ENCODE measurements at regions not wholly inside any gene's neighbourhood (a gene's known extent, or its start where the extent isn't known, plus 50 kb on each side); places are given as distances from the start of the nearest gene placed in this dataset.

DNA sequence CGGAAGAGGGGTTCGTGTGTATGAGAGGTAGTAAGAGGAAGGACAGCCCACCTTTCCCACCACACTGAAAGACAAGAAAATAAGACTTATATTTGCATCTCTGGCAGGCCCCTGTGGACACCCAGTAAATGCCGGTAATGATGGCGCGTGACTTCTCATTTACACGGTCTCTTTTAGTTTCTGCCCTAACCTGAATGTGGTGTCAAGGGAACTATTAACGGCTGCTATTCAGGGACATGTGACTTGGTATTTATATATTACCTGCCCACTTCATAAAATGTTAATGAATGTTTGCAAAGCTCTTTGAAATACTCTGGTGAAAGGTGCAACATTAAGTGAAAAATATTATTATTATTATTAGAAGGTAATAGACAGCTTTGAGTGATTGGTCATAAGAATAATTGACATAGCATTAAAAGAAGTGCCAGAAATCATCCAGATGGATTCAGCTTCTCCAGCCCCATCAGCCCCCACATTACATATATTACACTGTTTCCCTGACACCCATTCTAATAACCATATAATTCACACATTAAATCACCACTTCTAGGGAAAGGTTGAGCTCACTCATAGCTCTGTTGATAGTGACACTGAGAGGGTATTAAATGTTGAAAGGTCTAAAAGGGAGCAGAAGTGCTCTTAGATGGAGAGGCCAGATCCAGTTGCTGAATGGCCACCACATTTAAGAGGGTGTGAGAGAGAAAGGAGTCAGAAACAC is 83.0 kb upstream of the BEND4 start:
- Histone ChIP-seq H3K9me3 (ENCODE audit: low read depth, low read length) (no peaks in the 10 kb centered on the region), H3K27me3 (ENCODE audit: insufficient read depth, low read length) (no peaks in the 10 kb centered on the region), H3K4me2 (ENCODE audit: insufficient read depth, low read length) (no peak overlapping the region), H3K36me3 (ENCODE audit: insufficient read depth, low read length) (no peaks in the 10 kb centered on the region), H3K79me2 (ENCODE audit: insufficient read depth, low read length) (no peaks in the 10 kb centered on the region), H3K27ac (ENCODE audit: low read depth, low read length) (no peak overlapping the region), H2AFZ (ENCODE audit: low read length) (no peak overlapping the region), H3K4me3 (ENCODE audit: insufficient read depth, low read length) (no peak overlapping the region), H3K4me1 (ENCODE audit: insufficient read depth, low read length) (no peaks in the 10 kb centered on the region), H4K20me1 (ENCODE audit: insufficient read depth, low read length) (no peaks in the 10 kb centered on the region)
- DNase-seq (ENCODE audit: insufficient read length, low spot score, missing footprints): no peak
- TF ChIP-seq, protein P1, sequence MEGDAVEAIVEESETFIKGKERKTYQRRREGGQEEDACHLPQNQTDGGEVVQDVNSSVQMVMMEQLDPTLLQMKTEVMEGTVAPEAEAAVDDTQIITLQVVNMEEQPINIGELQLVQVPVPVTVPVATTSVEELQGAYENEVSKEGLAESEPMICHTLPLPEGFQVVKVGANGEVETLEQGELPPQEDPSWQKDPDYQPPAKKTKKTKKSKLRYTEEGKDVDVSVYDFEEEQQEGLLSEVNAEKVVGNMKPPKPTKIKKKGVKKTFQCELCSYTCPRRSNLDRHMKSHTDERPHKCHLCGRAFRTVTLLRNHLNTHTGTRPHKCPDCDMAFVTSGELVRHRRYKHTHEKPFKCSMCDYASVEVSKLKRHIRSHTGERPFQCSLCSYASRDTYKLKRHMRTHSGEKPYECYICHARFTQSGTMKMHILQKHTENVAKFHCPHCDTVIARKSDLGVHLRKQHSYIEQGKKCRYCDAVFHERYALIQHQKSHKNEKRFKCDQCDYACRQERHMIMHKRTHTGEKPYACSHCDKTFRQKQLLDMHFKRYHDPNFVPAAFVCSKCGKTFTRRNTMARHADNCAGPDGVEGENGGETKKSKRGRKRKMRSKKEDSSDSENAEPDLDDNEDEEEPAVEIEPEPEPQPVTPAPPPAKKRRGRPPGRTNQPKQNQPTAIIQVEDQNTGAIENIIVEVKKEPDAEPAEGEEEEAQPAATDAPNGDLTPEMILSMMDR (IDR thresholded peaks at IDR 0.05; ENCODE audit: extremely low read depth, low read depth, low read length): no peak

DNA sequence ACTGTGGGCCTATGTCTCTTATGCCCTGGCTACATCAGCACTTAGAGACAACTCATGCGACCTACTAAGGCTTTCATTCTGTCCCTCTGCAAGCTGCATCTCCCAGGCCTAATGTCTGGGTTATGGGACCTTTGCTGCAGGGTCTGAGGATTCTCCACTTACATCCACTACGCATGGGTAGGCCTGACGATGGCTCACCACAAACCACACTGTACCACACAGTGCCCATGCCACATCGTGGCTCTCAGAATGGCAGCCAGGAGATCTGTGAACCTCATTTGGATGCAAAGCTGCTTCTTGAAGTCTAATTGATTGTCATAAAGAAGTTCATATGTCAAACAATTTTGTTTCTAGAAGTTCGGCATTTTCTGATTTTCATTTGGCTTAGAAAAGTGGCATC is 84.6 kb upstream of the BEND4 start:
- TF ChIP-seq, protein P1 (IDR thresholded peaks at IDR 0.05; ENCODE audit: extremely low read depth, low read depth, low read length): no peak
- H3K27ac ChIP-seq (ENCODE audit: low read depth, low read length): no peak overlapping the region
- H3K27me3 ChIP-seq (ENCODE audit: insufficient read depth, low read length): no peaks in the 10 kb centered on the region
- H3K4me3 ChIP-seq (ENCODE audit: insufficient read depth, low read length): no peak overlapping the region
- H3K4me2 ChIP-seq (ENCODE audit: insufficient read depth, low read length): no peak overlapping the region
- no peaks in the 10 kb centered on the region for H4K20me1 ChIP-seq (ENCODE audit: insufficient read depth, low read length)
- no peak for DNase-seq (ENCODE audit: insufficient read length, low spot score, missing footprints)
- no peaks in the 10 kb centered on the region for H3K79me2 ChIP-seq (ENCODE audit: insufficient read depth, low read length)
- no peaks in the 10 kb centered on the region for H3K4me1 ChIP-seq (ENCODE audit: insufficient read depth, low read length)
- H3K36me3 ChIP-seq (ENCODE audit: insufficient read depth, low read length): no peaks in the 10 kb centered on the region
- no peak overlapping the region for H2AFZ ChIP-seq (ENCODE audit: low read length)
- no peaks in the 10 kb centered on the region for H3K9me3 ChIP-seq (ENCODE audit: low read depth, low read length)

DNA sequence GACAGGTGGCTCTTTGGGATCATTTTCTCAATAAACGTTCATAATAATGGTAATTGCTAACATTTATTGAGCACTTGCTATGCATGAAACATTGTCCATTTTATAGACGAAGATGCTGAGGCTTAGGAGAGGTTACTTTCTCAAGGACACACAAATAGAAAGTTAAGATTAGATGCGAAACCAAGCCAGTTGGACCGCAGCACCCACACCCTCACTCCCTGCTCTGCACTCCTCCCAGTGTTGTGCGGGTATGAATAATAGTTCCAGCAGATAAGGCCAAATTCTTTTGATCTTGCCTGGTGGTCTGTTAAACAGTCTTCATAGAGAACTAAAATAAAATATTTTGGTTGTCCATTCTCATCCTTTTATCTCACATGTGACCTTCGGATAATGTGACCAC is 85.0 kb upstream of the BEND4 start:
- TF ChIP-seq, protein P1 (IDR thresholded peaks at IDR 0.05; ENCODE audit: extremely low read depth, low read depth, low read length): no peak

DNA sequence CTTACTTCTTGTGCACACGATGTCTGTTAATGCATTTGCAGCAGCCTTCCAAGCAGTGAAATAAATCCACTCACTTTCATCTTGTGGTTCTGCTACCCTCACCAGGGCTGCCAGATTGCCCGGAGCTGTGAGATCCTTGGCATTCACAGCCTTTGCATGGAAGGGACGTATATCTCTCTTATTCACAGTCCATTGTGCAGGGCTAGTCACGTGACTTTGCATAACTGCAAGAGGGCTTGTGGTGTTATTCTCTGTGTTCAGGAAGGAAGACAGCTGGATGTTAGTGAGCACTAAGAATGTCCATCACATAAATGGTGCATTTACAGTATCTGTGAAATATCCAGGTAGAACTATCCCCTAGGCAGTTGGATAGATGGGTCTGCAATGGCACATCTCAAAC is 96.5 kb upstream of the BEND4 start:
- no peak overlapping the region for H3K27ac ChIP-seq (ENCODE audit: low read depth, low read length)
- H3K4me2 ChIP-seq (ENCODE audit: insufficient read depth, low read length): no peak overlapping the region
- DNase-seq (ENCODE audit: insufficient read length, low spot score, missing footprints): no peak
- no peaks in the 10 kb centered on the region for H3K36me3 ChIP-seq (ENCODE audit: insufficient read depth, low read length)
- no peak overlapping the region for H2AFZ ChIP-seq (ENCODE audit: low read length)
- H3K27me3 ChIP-seq (ENCODE audit: insufficient read depth, low read length): no peaks in the 10 kb centered on the region
- TF ChIP-seq, protein P1 (IDR thresholded peaks at IDR 0.05; ENCODE audit: extremely low read depth, low read depth, low read length): no peak
- H3K4me3 ChIP-seq (ENCODE audit: insufficient read depth, low read length): no peak overlapping the region
- H3K79me2 ChIP-seq (ENCODE audit: insufficient read depth, low read length): no peaks in the 10 kb centered on the region
- H3K9me3 ChIP-seq (ENCODE audit: low read depth, low read length): no peaks in the 10 kb centered on the region
- no peaks in the 10 kb centered on the region for H3K4me1 ChIP-seq (ENCODE audit: insufficient read depth, low read length)
- no peaks in the 10 kb centered on the region for H4K20me1 ChIP-seq (ENCODE audit: insufficient read depth, low read length)

More for the DNA sequence above, 85.0 kb upstream of the BEND4 start:
- Histone ChIP-seq H3K4me3 (ENCODE audit: insufficient read depth, low read length) (no peak overlapping the region), H3K27me3 (ENCODE audit: insufficient read depth, low read length) (no peaks in the 10 kb centered on the region), H3K9me3 (ENCODE audit: low read depth, low read length) (no peaks in the 10 kb centered on the region), H3K4me2 (ENCODE audit: insufficient read depth, low read length) (no peak overlapping the region), H3K4me1 (ENCODE audit: insufficient read depth, low read length) (no peaks in the 10 kb centered on the region), H2AFZ (ENCODE audit: low read length) (no peak overlapping the region), H3K36me3 (ENCODE audit: insufficient read depth, low read length) (no peaks in the 10 kb centered on the region), H3K79me2 (ENCODE audit: insufficient read depth, low read length) (no peaks in the 10 kb centered on the region), H4K20me1 (ENCODE audit: insufficient read depth, low read length) (no peaks in the 10 kb centered on the region), H3K27ac (ENCODE audit: low read depth, low read length) (no peak overlapping the region)
- no peak for DNase-seq (ENCODE audit: insufficient read length, low spot score, missing footprints)

Data from osteoblast (primary cell).